Astrocyte of the spinal cord (primary cell): ENCODE measurements at regions not wholly inside any gene's neighbourhood (a gene's known extent, or its start where the extent isn't known, plus 50 kb on each side); places are given as distances from the start of the nearest gene placed in this dataset.

Source experiments
- DNase-seq: peaks from one replicate; pipeline ENCODE4 v3.0.0; 2011; ENCODE audit warnings: low read depth, low spot score
- H3K4me3 ChIP-seq: 2 replicates; pipeline ENCODE4 v1.5.1; 2011; ENCODE audit warnings: low read depth, mild to moderate bottlenecking, low read length, moderate library complexity
- CTCF ChIP-seq: IDR thresholded peaks from 2 replicates; pipeline ENCODE4 v1.5.1; 2012; ENCODE audit warnings: low read depth, mild to moderate bottlenecking, low read length, inconsistent platforms
- in situ Hi-C: cut with HindIII; loops from 2 replicates; pipeline ENCODE4 v1.10.0; 2017; ENCODE audit warnings: low sequenced_read_pairs

GRCh38 chr2:199680482-199680881 is 170.5 kb downstream of the FTCDNL1 start:
- no peak for TF ChIP-seq CTCF
- in situ Hi-C loops, result no loop called here
- no peak overlapping the region for H3K4me3 ChIP-seq
- DNase-seq, result no peak

GRCh38 chr2:199679883-199680282 is 171.1 kb downstream of the FTCDNL1 start:
- H3K4me3 ChIP-seq, result no peak overlapping the region
- DNase-seq, result no peak
- TF ChIP-seq CTCF, result no peak
- in situ Hi-C loops, result no loop called here

- no peak overlapping the region for H3K4me3 ChIP-seq
- TF ChIP-seq CTCF, result no peak
- DNase-seq, result no peak
- in situ Hi-C loops, result no loop called here
These were observed 173.1 kb downstream of the FTCDNL1 start for GRCh38 chr2:199677881-199678280.

- DNase-seq, result no peak
- in situ Hi-C loops, result no loop called here
- no peak for TF ChIP-seq CTCF
- H3K4me3 ChIP-seq, result no peak overlapping the region
These were observed 182.3 kb downstream of the FTCDNL1 start for GRCh38 chr2:199668645-199669044.

- no peak for DNase-seq
- in situ Hi-C loops, result no loop called here
- no peak for TF ChIP-seq CTCF
- H3K4me3 ChIP-seq, result no peak overlapping the region
These were observed 187.8 kb downstream of the FTCDNL1 start for GRCh38 chr2:199663157-199663556.

GRCh38 chr2:199662255-199662654 is 188.7 kb downstream of the FTCDNL1 start:
- no peak overlapping the region for H3K4me3 ChIP-seq
- no peak for TF ChIP-seq CTCF
- DNase-seq, result peak; percentile 22
- in situ Hi-C loops, result no loop called here

GRCh38 chr2:199660167-199660566 is 190.8 kb downstream of the FTCDNL1 start:
- DNase-seq, result no peak
- TF ChIP-seq CTCF, result no peak
- in situ Hi-C loops, result no loop called here
- no peak overlapping the region for H3K4me3 ChIP-seq
